Endothelial cell of umbilical vein (primary cell): ENCODE measurements at regions not wholly inside any gene's neighbourhood (a gene's known extent, or its start where the extent isn't known, plus 50 kb on each side); places are given as distances from the start of the nearest gene placed in this dataset.

Source experiments
- BruUV-seq: library from RNA; stranded (reverse); fragments of 400-500 nt; replicated peaks from 2 replicates; lab custom pipeline; 2021; lab: Mats Ljungman, UMichigan
- CTCF ChIA-PET: fragments of 300-600, 350-600 bp; sonication (Branson Sonifier 250); formaldehyde crosslinking; loops from one replicate; lab custom pipeline; 2021; ENCODE audit warnings: antibody characterized with exemption, inconsistent platforms; lab: Charles Lee
- POLR2A ChIA-PET: fragments of 300-600, 350-600 bp; sonication (Branson Sonifier 250); formaldehyde crosslinking; loops from one replicate; lab custom pipeline; 2021; ENCODE audit warnings: antibody characterized with exemption, inconsistent platforms; lab: Charles Lee
- DNase-seq: peaks from one replicate; pipeline ENCODE4 v3.0.0-alpha.2; 2011; ENCODE audit warnings: low read depth, low spot score
- FAIRE-seq: peaks from 2 replicates; lab custom pipeline; 2011; peaks lifted over from hg19 to GRCh38; lab: Jason Lieb, UNC
- H2AFZ ChIP-seq: 2 replicates; pipeline ENCODE4 v1.6.0; 2012; ENCODE audit warnings: low read depth, low read length, control low read depth, inconsistent platforms
- H3K27ac ChIP-seq: 2 replicates; pipeline ENCODE4 v1.5.1; 2011; ENCODE audit warnings: low read depth, mild to moderate bottlenecking, control low read depth, low read length, moderate library complexity; ENCODE audit not compliant: insufficient read depth
- H3K27me3 ChIP-seq, 2 experiments: 2 replicates each; pipeline versions ENCODE4 v1.6.0 to v1.6.1; 2011; ENCODE audit warnings: low read length in 2 of 2, mixed read lengths in 1 of 2; ENCODE audit not compliant: control insufficient read depth in 2 of 2, insufficient read depth in 2 of 2
- H3K36me3 ChIP-seq, 2 experiments: 2 replicates in 1 of 2; 3 replicates in 1 of 2; pipeline ENCODE4 v1.5.1; 2011; ENCODE audit warnings: low read length in 2 of 2, mild to moderate bottlenecking in 1 of 2, moderate library complexity in 1 of 2; ENCODE audit not compliant: control insufficient read depth in 2 of 2, insufficient read depth in 2 of 2; ENCODE audit errors: extremely low read depth in 1 of 2
- H3K4me1 ChIP-seq: 3 replicates; pipeline ENCODE4 v1.5.1; 2011; ENCODE audit warnings: mild to moderate bottlenecking, low read length; ENCODE audit not compliant: control insufficient read depth, insufficient read depth; ENCODE audit errors: extremely low read depth
- H3K4me2 ChIP-seq: 2 replicates; pipeline ENCODE4 v1.6.1; 2011; ENCODE audit warnings: low read length, control low read depth, mixed read lengths; ENCODE audit not compliant: insufficient read depth
- H3K4me3 ChIP-seq, 3 experiments: fragments of 200-600 bp in 1 of 3; sonication (generic), shearing (Covaris generic) in 1 of 3; replicated peaks in 1 of 3; 2 replicates each; pipeline ENCODE4 v1.5.1; 2011 to 2016; ENCODE audit warnings: control low read depth in 3 of 3, low read length in 3 of 3, mild to moderate bottlenecking in 2 of 3, inconsistent platforms in 1 of 3, low read depth in 1 of 3, moderate library complexity in 1 of 3; ENCODE audit not compliant: insufficient read depth in 1 of 3
- H3K79me2 ChIP-seq: 2 replicates; pipeline ENCODE4 v1.6.0; 2012; ENCODE audit warnings: low read length, inconsistent platforms; ENCODE audit not compliant: control insufficient read depth, insufficient read depth
- H3K9ac ChIP-seq: replicated peaks from 2 replicates; pipeline ENCODE3; 2011; ENCODE audit warnings: low read length, control low read depth; ENCODE audit not compliant: insufficient read depth; ENCODE audit errors: extremely low read depth
- H3K9me1 ChIP-seq: replicated peaks from 3 replicates; pipeline ENCODE4 v1.6.0; 2011; ENCODE audit warnings: mild to moderate bottlenecking, low read length; ENCODE audit not compliant: control insufficient read depth, insufficient read depth; ENCODE audit errors: extremely low read depth
- H3K9me3 ChIP-seq: replicated peaks from 2 replicates; pipeline ENCODE4 v1.5.1; 2012; ENCODE audit warnings: low read length, inconsistent platforms; ENCODE audit not compliant: control insufficient read depth, insufficient read depth
- H4K20me1 ChIP-seq: replicated peaks from 2 replicates; pipeline ENCODE3; 2011; ENCODE audit warnings: mild to moderate bottlenecking, low read length; ENCODE audit not compliant: control insufficient read depth, insufficient read depth; ENCODE audit errors: extremely low read depth
- EZH2 ChIP-seq: IDR thresholded peaks from 2 replicates; pipeline ENCODE4 v1.6.1; 2012; ENCODE audit warnings: borderline replicate concordance, low read depth, mild to moderate bottlenecking, moderate library complexity, low read length, inconsistent platforms; ENCODE audit not compliant: severe bottlenecking
- FOS ChIP-seq: IDR thresholded peaks from 2 replicates; pipeline ENCODE4 v1.6.1; 2011; ENCODE audit warnings: mild to moderate bottlenecking, low read length, moderate library complexity, borderline replicate concordance; ENCODE audit not compliant: insufficient read depth
- GATA2 ChIP-seq: IDR thresholded peaks from 2 replicates; pipeline ENCODE4 v1.7.0; 2011; ENCODE audit warnings: low read depth, mild to moderate bottlenecking, moderate library complexity, mixed read lengths, low read length; ENCODE audit not compliant: insufficient read length, insufficient read depth
- JUN ChIP-seq: IDR thresholded peaks from 2 replicates; pipeline ENCODE4 v1.6.1; 2011; ENCODE audit warnings: borderline replicate concordance, low read depth; ENCODE audit not compliant: insufficient read length, insufficient read depth
- MYC ChIP-seq: IDR thresholded peaks from one replicate; pipeline ENCODE4 v1.6.1; 2011; ENCODE audit warnings: mild to moderate bottlenecking, low read depth, low read length
- POLR2A ChIP-seq: IDR thresholded peaks from 2 replicates; pipeline ENCODE4 v1.6.1; 2012; ENCODE audit warnings: low read depth, mild to moderate bottlenecking, control low read depth, low read length
- POLR2AphosphoS5 ChIP-seq: IDR thresholded peaks from 2 replicates; pipeline ENCODE4 v1.6.1; 2012; ENCODE audit warnings: low read depth, mild to moderate bottlenecking, control low read depth, low read length, moderate library complexity; ENCODE audit not compliant: insufficient read depth
- dilution Hi-C: fragments of 300-500 bp; cut with MboI; formaldehyde crosslinking; loops from one replicate; pipeline ENCODE4 v1.15.0; 2019; ENCODE audit warnings: low sequenced_read_pairs; ENCODE audit not compliant: extremely low pct_ligation_motif_present
- intact Hi-C: fragments of 100-400 bp; cut with micrococcal nuclease; formaldehyde crosslinking; loops from one replicate; pipeline ENCODE4 v1.10.0; 2022
- TF ChIP-seq, protein P1 (sequence below), 2 donors: IDR thresholded peaks; 1 replicate in 1 of 2; 2 replicates in 1 of 2; pipeline ENCODE4 v1.5.1; 2011; ENCODE audit warnings: low read length in 2 of 2, mild to moderate bottlenecking in 2 of 2, moderate library complexity in 2 of 2, control low read depth in 1 of 2, inconsistent platforms in 1 of 2, low read depth in 1 of 2; ENCODE audit not compliant: insufficient read depth in 1 of 2; ENCODE audit errors: extremely low read depth in 1 of 2
- TF ChIP-seq, protein P2 (sequence below): IDR thresholded peaks from 2 replicates; pipeline ENCODE4 v1.6.1; 2011; ENCODE audit not compliant: insufficient read depth, insufficient read length

DNA sequence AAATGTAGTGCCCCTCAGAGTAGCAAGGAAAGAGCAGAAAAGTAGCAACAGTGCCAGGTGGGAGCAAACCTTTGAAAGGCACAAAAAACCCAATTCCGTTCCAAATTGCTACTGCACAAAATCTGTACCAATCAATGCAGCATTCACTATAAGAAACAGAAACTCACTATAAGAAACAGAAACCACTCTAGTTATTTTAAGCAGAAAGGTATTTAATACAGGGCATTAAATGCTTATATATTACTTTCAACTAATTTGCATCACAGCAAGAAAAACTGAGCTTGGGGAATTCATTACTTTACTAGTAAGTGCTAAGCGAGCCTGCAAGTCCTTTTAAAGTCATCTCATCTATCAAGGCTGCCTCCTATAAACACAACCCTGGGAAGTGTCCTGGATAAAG, 116.5 kb upstream of the OLIG3 start:
- no peaks in the 10 kb centered on the region for H3K4me1 ChIP-seq
- ChIA-PET POLR2A (no interaction called here), CTCF (interaction anchor here (1.2 to 2.0 kb wide), 2 partner anchors 10 to 516 kb away, joined by 3 to 6 read pairs; no protein-coding TSS in a partner anchor)
- no peak for DNase-seq
- no peaks in the 10 kb centered on the region for H3K9me1 ChIP-seq
- H3K4me2 ChIP-seq, result no peak overlapping the region
- FAIRE-seq, result no peak
- H3K79me2 ChIP-seq, result no peaks in the 10 kb centered on the region
- no peaks in the 10 kb centered on the region for H4K20me1 ChIP-seq
- H2AFZ ChIP-seq, result no peak overlapping the region
- peaks cover 0 to 2% of the 10 kb centered on the region in 2 experiments for H3K27me3 ChIP-seq
- H3K36me3 ChIP-seq, result no peaks in the 10 kb centered on the region
- H3K27ac ChIP-seq, result no peak overlapping the region
- H3K4me3 ChIP-seq, result no peak overlapping the region
- H3K9me3 ChIP-seq, result no peaks in the 10 kb centered on the region
- dilution Hi-C loops, result no loop called here
- BruUV-seq, result no TSS peak
- no peak for TF ChIP-seq MYC
- TF ChIP-seq FOS, result no peak
- no peak for TF ChIP-seq JUN
- TF ChIP-seq GATA2, result no peak
- TF ChIP-seq EZH2, result no peak
- no peak for TF ChIP-seq POLR2AphosphoS5
- TF ChIP-seq, protein P1, sequence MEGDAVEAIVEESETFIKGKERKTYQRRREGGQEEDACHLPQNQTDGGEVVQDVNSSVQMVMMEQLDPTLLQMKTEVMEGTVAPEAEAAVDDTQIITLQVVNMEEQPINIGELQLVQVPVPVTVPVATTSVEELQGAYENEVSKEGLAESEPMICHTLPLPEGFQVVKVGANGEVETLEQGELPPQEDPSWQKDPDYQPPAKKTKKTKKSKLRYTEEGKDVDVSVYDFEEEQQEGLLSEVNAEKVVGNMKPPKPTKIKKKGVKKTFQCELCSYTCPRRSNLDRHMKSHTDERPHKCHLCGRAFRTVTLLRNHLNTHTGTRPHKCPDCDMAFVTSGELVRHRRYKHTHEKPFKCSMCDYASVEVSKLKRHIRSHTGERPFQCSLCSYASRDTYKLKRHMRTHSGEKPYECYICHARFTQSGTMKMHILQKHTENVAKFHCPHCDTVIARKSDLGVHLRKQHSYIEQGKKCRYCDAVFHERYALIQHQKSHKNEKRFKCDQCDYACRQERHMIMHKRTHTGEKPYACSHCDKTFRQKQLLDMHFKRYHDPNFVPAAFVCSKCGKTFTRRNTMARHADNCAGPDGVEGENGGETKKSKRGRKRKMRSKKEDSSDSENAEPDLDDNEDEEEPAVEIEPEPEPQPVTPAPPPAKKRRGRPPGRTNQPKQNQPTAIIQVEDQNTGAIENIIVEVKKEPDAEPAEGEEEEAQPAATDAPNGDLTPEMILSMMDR (IDR thresholded peaks at IDR 0.05; ENCODE audit: extremely low read depth in 1 of 2, insufficient read depth in 1 of 2, low read depth in 1 of 2, low read length in 2 of 2), result no peak
- no peak for TF ChIP-seq POLR2A
- TF ChIP-seq, protein P2, sequence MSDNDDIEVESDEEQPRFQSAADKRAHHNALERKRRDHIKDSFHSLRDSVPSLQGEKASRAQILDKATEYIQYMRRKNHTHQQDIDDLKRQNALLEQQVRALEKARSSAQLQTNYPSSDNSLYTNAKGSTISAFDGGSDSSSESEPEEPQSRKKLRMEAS, result no peak
- intact Hi-C loops, result no loop called here
- H3K9ac ChIP-seq, result no peak overlapping the region
